ENCODE measurements at regions not wholly inside any gene's neighbourhood (a gene's known extent, or its start where the extent isn't known, plus 50 kb on each side); places are given as distances from the start of the nearest gene placed in this dataset.

DNA sequence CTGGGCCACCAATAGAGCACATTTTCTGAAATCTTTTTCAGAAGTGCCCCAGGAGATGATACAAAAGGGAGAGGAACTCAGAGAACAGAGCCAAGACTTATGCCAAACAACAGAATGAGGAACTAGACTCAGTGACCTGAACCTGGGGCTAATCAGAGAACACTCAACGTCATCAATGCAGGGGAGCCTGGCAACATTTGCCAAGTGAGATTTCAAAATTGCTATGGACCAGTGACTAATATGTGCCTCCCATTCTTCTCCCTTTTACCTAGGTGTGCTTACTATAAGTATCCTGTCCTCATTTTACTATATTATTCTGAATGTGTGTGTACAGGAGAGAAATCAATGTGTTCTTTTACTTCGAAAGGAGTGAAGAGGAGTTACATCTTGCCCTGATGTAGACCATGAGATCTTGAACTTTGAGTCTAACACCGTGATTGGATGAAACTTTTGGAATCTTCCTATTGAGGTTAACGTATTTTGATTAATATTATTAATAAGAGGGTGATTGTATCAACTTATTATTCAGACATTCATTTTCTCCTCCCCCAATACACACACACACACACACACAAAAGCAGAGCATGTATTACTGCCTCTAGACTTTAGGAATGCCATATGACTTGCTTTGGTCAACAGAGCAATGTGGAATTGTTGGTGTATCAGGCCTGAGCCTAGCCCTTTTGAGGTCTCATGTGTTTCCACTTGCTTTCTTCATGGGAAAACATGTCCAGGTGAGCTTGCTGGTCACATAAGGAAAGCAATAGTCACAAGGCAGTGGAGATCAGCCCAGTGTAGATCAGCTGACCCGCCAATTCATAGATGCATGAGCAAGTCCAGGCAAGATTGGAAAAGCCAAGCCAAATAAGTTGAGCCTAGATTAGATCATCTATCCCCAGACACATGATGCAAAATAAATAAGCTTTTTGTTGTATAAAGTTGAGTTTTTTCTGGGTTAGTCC is 80.3 kb upstream of the ETS2 start:
- no peak for DNase-seq (ENCODE audit: low spot score)
- no peak for ATAC-seq
- intact Hi-C loops (cut with DNase I): no loop called here

DNA sequence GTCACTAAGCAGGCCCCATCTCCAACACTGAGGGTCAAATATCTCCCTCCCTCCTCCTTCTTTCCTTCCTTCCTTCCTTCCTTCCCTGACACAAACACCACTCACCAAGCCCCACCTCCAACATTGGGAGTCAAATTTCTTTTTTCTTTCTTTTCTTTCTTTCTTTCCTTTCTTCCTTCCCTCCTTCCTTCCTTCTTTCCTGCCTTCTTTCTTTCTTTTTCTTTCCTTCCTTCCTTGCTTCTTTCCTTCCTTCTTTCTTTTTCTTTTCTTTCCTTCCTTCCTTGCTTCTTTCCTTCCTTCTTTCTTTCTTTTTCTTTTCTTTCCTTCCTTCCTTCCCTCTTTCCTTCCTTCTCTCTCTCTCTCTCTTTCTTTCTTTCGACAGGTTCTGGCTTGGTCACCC is 79.2 kb upstream of the ETS2 start:
- no peak for ATAC-seq
- intact Hi-C loops (cut with DNase I): no loop called here
- no peak for DNase-seq (ENCODE audit: low spot score)

DNA sequence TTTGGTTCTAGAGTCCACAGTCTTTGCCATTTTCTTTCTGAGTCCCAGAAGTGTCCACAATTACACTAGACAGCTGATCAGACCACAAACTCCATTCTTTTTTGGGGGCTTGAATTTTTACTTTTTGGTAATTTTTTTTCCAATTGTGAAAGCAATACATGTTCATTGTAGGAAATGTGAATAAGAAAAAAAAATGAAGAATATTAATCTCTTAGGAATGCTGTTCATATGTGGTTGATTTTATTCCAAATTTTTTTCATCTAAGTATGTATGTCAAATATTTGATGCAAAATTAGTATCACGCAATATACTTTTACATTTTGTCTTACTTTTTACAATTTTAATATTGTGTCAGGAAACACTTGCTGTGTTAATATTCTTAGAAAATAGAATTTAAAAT is 76.4 kb upstream of the ETS2 start:
- ATAC-seq: no peak
- DNase-seq (ENCODE audit: low spot score): no peak
- intact Hi-C loops (cut with DNase I): no loop called here

DNA sequence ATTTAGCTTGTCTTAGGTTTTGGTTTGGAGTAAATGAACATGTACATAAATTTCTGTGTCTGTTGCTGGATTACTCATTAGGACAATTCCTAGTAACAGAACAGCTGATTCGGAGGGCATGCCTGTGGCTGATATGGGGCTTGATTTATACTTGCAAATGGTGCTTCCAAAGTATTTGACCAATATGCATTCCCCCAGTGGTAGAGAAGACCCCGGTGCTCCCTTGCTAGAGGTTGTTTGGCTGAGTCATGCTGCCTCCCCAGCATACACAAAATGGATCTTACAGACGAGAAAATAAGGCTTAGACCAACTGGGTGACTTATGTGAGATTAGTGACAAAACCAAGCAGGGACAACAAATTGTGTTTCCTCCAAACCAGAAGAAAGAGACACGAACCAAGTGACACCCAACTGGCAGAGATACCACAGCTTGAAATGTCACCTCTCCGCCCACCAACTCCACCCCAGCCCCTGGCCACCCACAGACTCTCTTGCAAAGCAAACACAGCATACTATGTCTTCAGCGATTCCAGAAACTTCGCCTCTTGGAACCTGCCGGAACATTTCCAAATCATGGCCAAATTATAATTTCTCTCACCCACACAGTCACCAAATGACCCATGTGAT is 75.9 kb upstream of the ETS2 start:
- DNase-seq (ENCODE audit: low spot score): no peak
- intact Hi-C loops (cut with DNase I): loop anchor here (10.0 kb wide), 1 partner anchor 405 kb away; no protein-coding TSS in a partner anchor
- no peak for ATAC-seq

DNA sequence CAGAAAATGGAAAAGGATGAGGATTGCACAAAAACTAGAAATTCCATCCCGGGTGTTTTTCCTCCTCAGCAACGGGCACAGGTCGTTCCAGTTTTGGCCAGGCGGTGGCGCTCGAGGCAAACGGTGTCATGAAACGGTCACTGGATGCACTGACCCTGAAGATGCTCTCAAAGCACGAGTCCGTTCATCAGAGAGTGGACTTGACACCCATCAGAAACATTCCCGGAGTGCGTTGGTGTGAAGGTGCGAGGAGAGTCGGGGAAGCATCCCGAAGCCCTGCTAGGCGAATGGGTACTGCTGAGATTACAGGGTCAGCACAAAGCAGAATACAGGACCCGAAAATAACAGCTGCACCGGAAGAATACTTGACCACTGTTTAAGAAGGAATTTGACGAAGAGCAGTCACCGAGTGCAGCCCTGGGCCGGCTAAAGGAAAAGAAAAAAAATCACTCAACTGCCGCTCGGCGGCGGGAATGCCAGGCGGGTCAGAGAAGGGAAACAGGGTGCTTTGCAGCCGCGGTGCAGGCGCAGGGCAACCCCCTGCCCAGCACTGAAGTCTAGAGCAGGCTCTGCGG is 71.7 kb upstream of the ETS2 start:
- peak; percentile 96 for DNase-seq (ENCODE audit: low spot score)
- intact Hi-C loops (cut with DNase I): loop anchor here (10.0 kb wide), 1 partner anchor 401 kb away; no protein-coding TSS in a partner anchor
- peak; percentile 94 for ATAC-seq

DNA sequence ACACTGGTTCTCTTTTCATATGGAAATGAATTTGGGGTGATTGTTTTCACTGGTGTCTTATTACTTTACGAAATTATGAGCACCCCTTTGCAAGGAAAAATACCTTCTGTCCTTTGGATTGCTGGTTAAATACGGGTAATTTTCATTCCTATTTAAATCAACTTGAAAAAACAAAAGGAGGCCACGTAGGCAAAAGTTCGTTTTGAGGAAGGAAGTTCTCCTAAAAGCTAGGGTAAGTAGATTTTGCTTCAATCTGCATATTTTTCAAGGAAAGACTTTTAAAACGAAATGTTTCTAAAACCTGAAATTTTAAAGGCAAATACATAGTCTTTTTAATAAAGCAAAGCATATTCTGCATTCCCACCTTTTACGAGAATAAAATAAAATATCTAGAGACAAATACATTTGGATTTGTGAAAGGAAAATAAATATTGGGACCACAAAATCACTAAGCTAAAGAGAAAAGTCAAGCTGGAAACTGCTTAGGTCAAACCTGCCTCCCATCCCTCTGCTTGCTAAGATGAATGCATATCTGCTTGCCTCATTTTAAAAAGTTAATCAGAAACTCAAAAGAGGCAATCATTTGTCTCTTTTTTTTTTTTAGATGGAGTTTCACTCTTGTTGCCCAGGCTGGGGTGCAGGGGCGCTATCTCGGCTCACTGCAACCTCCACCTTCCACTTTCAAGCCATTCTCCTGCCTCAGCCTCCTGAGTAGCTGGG is 70.9 kb upstream of the ETS2 start:
- no peak for DNase-seq (ENCODE audit: low spot score)
- intact Hi-C loops (cut with DNase I): loop anchor here (10.0 kb wide), 1 partner anchor 400 kb away; no protein-coding TSS in a partner anchor
- ATAC-seq: no peak

DNA sequence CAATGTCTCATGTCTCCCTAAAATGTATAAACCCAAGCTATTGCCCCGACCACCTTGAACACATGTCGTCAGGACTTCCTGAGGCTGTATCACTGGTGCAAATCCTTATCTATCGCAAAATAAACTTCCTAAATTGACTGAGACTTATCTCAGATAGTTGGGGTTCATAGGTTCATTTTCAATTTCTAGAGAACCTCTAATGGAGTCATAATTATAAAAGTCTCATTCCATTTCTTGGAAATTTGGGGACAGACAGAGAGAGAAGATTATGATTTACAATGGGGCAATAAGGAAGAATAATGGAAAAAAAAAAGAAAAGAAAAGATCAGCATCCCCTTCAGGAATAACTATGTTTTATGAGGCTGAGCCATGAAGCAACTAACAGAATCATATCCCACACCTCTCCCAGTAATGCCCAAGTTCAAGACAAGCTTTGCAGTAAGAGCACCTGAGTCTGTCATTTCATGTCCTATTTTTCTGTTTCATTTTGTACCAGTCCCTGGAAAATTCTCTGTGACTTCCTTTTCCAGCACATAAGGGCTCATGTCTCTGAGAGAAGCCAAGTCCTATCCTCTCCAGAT is 70.0 kb upstream of the ETS2 start:
- ATAC-seq (no peak), DNase-seq (ENCODE audit: low spot score) (no peak)
- intact Hi-C loops (cut with DNase I): loop anchor here (10.0 kb wide), 1 partner anchor 399 kb away; no protein-coding TSS in a partner anchor

DNA sequence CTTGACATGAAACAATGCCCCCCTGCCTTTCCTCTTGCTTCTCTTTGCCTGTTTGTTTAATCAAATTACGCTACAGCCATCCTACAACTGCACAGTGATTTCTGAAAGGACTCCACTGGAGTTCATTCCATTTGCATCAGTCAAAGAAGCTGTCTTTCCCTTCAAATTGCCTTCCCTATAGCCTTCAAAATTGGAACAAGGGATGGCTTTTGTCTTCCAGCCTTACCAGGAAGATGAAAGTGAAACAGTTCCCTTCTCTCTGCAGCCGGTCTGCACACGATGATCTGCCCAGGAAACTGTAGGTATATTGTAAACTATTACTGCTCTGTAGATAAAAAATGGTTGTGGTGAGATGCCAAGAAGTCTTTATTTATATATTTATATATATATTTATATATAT is 65.6 kb upstream of the ETS2 start:
- intact Hi-C loops (cut with DNase I): no loop called here
- DNase-seq (ENCODE audit: low spot score) (no peak), ATAC-seq (no peak)

DNA sequence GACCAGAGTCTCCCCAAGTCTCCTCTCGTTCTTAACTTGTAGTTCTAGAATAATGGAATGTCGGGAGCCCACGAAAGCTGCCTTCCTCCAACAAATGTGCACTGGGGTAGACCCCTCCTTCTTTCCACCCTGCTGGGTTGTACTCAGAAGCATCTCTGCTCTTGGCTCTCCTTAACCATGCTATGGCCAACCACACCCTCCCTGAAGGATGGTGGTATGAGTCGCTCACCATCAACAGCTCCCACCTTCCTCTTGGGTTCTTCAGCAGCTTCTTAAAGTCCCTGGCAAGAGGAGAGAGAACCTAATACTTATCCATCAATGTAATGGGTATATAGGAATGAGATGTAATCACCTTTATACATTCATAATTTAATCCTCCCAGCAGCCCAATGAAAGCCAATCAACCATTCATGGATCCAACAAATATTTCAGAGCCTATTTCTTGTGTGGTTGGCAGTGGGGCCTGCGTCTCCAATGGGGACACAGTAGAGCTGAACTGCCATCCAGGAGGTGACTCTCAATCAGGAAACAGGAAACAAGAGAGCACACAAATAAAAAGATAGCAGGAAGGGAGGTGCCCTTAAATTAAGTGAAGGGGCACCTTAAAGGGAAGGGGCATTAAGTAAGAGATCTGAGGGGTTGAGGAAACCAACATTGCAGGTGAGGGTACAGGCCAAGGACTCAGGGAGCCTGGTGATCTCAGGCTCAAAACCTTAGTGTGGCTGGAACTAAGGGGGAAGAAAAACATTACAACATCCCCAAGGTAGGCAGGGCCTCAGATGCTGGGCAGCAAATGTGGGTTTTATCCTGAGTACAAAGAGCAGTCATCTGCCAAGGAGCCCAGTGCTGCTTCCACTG is 64.4 kb upstream of the ETS2 start:
- ATAC-seq (no peak), DNase-seq (ENCODE audit: low spot score) (no peak)
- intact Hi-C loops (cut with DNase I): no loop called here

DNA sequence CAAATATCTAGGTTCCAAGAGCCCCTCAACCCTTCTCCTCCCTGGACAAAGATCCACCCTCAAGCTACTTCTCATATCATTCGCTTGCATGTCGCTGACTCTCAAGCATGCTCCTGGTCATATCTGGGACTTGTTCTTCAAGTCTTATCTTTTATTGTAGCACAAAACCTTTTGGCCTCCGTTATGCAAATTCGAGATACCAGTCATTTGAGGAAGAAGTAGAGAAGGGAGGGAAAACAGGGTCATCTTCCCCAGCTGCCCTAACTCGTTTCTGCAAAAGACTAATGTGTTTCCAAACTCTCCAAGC is 63.8 kb upstream of the ETS2 start:
- intact Hi-C loops (cut with DNase I): no loop called here
- ATAC-seq (no peak), DNase-seq (ENCODE audit: low spot score) (no peak)

DNA sequence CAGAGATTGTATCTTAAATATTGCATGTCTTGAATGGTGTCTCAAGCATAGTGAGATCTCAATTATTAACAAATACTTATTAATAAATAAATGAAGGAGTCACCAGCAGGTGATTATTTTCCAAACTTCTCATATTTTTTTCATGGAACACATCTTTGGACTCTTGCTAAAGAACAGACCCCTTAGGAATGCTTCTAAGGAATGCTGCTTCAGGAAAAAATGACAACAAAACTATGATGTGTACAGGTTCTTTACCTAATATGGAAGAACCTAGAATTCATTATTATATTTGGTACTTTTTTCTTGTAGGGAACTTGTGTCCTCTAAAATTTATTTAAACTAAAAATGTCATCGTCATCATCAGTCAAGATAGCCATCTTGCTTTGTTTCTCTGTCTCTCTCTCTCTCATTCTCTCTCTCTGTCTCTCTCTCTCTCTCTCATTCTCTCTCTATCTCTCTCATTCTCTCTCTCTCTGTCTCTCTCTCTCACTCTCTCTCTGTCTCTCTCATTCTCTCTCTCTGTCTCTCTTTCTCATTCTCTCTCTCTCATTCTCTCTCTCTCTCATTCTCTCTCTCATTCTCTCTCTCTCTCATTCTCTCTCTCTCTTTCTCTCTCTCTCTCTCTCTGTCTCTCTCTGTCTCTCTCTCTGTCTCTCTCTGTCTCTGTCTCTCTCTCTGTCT is 63.0 kb upstream of the ETS2 start:
- DNase-seq (ENCODE audit: low spot score) (no peak), ATAC-seq (no peak)
- intact Hi-C loops (cut with DNase I): no loop called here

DNA sequence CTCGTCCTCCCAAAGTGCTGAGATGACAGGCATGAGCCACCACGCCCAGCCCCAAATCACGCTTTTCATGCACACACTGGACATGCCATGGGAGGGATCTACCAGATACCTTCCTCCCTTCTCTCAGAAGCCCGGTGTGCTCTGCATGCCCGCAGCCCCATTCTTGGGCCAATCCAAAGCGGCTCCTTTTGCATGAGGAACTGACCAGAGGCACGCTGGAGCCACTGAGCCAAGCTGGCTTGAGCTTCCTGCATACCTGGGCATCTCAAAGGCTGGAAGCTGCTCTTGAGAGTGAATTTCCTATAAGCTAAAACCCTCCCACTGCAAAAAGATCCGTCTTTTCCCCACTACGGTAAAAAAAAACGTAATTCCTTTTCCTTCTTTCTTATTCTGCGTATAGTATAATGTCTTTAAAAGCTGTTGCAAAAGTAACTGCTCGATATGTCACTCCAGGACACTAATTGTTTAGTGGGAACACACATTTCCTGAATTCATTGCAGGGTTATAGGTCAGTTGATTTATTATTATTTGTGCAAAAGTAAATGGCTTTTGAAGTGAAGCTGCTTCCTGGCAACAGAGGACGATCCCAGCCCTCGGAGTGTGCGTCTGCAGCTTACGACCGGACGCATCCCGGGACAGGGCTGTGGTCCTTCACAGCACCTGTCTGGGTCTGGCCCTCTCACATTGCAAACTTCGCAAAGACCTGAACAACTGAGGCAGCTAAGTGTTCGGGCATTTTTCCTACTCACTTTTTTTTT is 61.8 kb upstream of the ETS2 start:
- no peak for DNase-seq (ENCODE audit: low spot score)
- intact Hi-C loops (cut with DNase I): no loop called here
- no peak for ATAC-seq

DNA sequence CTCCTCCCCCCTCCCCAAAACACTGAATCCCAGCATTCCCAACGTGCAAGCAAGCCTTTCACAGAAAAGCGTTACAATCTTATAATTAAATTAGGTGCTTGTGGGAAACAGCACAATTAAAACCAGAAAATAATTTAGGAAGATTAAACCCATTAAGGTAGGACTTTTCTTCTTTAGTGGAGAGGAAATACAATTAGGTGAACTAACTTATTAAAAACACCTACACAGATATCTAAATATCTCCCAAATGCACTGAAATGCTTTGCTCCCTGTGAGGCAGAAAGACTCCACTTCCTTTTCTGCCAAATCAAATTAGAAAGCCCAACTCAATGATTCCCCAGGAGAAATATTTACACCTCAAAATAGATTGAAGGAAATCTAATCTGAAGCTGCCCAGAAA is 60.9 kb upstream of the ETS2 start:
- intact Hi-C loops (cut with DNase I): no loop called here
- DNase-seq (ENCODE audit: low spot score) (no peak), ATAC-seq (no peak)

DNA sequence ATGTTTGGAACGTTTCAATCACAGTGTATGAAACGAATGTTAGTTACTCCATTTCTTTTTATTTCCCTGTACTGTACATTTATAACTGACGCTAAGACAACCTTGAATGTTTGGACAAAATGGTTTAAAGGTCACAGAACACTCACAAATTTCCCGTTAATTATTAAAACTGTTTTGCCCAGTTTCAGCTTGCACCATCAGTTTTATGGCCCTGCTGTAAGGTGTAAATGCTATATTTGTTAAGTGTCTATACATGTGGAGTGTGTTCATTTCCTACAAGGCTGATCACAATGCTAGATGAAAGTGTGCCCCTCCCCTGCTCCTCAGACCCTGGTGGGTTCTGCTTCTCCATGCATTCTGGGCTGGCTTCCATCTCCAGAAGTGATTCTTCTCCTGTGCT is 57.9 kb upstream of the ETS2 start:
- DNase-seq (ENCODE audit: low spot score): no peak
- intact Hi-C loops (cut with DNase I): no loop called here
- no peak for ATAC-seq

DNA sequence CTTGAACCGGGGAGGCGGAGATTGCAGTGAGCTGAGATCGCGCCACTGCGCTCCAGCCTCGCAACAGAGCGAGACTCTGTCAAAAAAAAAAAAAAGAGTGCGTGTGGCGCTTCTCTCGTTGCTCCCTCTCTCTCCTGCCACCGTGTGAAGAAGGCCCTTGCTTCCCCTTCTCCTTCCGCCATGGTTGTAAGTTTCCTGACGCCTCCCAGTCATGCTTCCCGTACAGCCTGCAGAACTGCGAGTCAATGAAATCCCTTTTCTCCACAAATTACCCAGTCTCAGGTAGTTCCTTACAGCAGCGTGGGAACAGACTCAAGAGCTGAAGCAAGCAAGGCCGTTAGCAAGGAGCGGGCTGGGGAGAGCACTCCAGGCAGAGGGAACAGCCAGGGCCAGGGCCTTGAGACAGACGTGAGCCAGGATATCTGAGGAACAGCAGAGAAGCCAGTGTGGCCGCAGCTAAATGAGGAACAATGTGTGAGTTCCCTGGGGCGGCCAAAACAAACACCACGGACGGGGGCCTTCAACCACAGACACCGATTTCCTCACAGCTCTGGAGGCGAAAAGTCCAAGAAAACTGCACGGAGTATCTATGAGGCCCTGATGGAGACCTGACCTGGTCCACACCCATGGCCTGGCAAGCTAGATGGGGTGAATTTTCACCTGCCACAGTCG is 54.2 kb upstream of the ETS2 start:
- DNase-seq (ENCODE audit: low spot score): peak; percentile 82
- intact Hi-C loops (cut with DNase I): no loop called here
- peak; percentile 95 for ATAC-seq

DNA sequence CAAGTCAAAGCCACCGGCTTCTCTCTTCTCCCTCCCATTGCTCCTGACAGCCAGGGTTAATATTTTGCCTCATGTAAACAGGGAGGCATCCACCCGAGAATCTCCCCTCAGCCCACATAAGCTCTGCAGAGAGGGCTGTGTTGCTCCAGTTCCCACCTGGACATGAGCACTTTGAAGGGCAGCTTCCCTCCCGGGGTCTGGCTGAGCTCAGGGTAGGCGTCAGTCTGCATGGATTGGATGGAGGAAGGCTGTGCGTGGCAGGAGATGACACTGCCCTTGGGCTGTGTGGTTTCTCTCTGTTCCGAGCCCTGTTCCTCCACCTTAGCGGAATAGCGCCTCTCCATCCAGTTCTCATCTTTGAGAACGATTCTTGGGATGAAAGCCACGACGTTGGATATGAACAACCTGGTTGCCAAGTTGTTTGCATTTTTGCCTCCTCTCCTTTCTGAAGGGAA is 53.7 kb upstream of the ETS2 start:
- peak; percentile 41 for ATAC-seq
- intact Hi-C loops (cut with DNase I): no loop called here
- DNase-seq (ENCODE audit: low spot score): no peak

DNA sequence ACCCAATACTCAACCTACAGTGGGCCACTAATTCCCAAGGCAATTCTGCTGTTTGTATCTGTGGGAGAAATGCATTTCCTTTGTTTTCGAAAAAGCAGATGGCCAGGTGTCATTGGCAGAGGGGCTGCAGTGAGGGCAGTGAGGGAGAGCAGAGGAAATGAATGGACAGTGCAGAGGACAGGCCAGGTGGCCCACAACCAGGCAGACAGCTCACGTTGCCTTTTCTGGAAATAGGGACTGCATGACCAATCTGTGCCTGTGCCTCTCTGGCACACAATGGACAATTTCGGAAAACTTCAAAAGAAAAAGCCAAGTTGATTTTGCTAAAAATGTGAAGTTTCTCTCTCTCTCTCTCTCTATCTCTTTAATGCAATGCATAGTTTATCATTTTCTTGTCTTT is 52.6 kb upstream of the ETS2 start:
- no peak for ATAC-seq
- intact Hi-C loops (cut with DNase I): no loop called here
- DNase-seq (ENCODE audit: low spot score): no peak

Data from sciatic nerve (tissue), 2 donors.